ENCODE measurements at regions not wholly inside any gene's neighbourhood (a gene's known extent, or its start where the extent isn't known, plus 50 kb on each side); places are given as distances from the start of the nearest gene placed in this dataset.

DNA sequence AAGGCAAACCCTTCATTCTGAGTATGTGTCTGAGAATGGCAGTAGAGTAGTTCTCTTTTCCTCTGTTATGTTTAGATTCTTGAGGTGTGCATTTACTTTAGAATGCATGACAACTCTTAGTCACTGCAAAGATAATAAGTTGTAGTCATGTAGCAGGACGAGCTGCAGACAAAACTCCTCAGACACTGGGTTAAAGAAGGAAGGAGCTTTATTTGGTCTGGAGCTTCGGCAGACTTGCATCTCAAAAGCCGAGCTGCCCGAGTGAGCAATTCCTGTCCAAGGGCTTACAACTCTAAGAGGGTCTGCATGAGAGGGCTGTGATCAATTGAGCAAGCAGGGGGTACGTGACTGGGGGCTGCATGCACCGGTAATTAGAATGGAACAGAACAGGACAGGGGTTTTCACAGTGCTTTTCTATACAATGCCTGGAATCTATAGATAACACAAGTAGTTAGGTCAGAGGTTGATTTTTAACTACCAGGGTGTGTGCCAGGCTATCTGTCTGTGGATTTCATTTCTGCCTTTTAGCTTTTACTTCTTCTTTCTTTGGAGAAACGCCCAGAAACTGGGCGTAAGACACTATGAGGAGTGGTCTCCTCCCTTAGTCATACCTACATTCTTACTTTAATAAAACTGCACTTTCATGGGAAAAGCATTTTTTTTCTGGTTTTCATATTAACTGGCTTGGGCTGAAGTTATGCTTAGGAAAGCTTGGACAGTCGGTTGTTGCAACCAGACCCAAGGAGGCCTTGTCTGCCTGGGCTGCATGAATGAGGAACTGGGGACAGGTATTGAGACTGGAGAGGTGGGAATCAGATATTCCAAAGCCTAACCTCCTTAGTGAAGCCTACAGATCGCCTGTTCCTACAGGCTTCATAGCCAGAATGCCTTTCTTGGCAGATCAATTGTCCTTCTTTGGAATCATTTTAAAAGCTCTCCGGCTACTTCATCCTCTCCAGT, 115.1 kb downstream of the RHOU start:
- DNase-seq = no peak

DNA sequence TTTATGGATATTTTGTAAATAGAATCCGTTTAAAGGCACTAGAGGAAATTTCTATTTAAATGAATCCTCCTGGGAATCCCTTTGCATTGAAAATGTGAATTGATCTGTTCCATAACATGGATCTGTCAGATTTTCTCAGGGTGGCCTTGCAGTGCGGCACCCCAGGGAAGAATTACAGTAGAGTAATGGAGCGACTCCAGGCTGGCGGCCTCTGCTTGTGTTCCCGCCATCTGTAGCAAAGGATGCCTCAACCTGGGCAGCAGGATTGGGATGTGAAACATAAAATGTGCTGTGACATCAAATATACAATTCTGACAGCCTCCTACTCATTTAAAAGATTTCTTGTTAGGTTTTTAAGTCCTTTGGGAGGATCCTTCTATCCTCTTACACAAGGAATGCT, 115.9 kb downstream of the RHOU start:
- no peak for DNase-seq

DNA sequence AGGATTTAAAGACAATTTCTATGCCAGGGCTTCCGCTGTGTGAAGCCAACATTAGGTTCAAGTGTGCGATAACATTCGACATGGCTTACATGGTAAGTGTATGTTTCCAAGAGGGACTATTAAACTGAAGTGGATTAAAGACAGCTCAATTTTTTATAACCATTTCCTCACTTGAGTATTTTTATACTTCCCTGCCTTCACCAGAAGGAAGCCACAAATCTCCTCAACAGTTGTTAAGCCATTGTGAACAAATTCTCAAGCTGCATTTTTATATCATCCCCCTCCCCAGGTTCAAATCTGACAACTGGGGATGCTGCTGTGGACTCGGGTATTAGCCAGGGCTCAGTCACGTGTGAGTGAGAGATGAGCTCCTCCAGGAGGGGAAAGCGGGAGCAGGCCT, 116.3 kb downstream of the RHOU start:
- DNase-seq = no peak

DNA sequence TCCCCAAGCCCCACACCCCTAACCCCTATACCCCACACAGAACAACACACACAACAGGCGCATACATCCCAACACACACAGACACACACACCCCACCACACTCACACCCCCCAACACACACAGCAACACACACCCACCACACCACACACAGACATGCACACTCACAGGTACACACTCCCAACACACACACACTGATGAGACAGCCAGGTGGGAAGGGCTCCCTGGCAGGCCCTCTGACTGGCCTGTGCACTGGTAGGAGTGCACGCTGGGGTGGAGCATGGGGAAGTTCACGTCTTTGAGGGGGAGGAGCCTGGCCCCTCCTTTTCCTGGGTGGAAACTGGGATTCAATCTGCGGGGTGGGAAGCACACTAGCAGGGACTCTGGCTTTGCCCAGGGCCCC, 116.7 kb downstream of the RHOU start:
- no peak for DNase-seq

DNA sequence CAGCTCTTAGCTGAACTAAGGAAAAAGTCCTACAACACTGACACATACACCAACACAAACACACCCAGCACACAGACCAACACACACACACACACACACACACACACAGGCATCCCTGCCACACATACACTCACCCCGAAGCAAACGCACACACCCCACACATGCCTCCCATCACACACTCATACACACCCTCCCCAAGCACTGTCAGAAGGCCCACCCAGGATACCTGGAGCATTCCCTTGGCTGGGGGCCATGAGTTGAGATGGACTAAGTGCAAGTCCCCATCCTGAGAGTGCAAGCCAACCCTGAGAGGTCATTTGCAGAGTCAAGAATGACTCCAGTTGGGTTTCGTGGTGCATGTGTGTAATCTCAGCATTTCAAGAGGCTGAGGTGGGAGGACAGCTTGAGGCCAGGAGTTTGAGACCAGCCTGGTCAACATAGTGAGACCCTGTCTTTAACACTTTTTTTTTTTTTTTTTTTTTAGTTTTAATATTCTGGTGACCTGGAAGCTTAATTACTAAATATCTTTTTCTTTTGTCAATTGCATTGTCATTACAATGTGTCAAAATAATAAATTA, 117.3 kb downstream of the RHOU start:
- no peak for DNase-seq

DNA sequence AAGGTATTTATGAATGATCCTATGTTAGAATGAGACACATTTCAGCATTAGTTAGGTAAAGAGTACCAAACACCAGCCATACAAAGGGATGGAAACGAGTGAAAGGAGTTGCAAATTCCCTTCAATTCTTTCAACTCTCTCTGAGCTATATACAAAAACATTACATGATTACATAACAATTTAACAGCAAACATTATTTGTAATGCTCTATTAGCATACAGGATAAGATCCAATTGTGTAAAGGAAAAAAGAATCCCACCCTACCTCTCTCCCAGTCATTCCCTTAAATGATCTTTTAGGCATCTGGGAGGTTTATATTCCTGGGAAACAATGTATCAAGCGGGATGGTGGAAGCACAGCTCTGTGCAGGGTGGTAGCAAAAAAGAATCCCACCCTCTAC, 117.9 kb downstream of the RHOU start:
- no peak for DNase-seq

DNA sequence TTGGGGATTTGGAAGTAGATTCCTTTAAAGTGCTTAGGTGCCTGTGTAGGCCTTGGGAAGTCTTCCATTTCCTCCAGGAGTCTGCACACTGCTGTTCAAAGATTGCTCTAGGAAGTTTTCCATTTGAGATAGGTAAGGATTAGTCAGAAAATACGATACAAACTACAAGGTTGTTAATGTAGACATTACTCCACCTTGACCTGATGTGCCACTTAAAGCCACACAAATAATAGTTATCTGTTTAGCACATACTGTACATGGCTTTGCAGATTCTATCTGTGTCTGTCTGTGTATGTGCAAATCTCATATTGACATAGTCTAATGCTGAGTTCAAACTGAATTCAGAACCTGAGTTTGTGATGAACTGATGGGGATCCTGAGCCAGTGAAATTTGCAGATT, 118.4 kb downstream of the RHOU start:
- no peak for DNase-seq

DNA sequence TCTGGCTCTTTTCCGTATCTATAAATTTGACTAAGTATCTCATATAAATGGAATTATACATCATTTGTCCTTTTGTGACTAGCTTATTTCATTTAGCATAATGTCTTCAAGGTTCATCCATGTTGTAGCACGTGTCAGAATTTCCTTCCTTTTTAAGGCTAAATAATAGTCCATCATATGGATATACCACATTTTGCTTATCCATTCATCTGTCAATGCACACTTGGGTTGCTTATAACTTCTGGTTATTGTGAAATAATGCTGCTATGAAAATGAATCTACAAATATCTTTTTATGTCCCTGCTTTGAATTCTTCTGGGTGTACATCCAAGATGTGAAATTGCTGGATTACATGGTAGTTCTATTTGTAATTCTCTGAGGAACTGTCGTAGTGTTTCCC, 119.6 kb downstream of the RHOU start:
- no peak for DNase-seq

DNA sequence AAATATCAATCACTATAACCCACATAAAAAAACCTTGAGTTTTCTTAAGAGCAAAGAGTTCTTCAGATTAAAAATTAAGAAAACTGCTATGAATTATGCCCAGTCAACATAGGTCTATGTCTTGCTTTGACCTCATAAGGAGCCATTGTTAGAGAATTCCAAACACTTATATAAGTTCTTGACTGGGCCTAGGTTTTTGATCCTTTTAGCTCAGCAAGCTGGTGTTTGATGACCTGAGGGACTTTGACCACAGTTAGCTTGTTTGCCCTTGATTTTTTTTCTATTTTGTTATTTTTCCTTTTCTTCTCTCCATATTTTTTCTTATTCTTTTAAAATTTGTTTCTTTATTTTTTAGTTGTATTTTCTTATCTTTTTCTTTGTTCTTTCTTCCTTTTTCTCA, 122.3 kb downstream of the RHOU start:
- DNase-seq = no peak

DNA sequence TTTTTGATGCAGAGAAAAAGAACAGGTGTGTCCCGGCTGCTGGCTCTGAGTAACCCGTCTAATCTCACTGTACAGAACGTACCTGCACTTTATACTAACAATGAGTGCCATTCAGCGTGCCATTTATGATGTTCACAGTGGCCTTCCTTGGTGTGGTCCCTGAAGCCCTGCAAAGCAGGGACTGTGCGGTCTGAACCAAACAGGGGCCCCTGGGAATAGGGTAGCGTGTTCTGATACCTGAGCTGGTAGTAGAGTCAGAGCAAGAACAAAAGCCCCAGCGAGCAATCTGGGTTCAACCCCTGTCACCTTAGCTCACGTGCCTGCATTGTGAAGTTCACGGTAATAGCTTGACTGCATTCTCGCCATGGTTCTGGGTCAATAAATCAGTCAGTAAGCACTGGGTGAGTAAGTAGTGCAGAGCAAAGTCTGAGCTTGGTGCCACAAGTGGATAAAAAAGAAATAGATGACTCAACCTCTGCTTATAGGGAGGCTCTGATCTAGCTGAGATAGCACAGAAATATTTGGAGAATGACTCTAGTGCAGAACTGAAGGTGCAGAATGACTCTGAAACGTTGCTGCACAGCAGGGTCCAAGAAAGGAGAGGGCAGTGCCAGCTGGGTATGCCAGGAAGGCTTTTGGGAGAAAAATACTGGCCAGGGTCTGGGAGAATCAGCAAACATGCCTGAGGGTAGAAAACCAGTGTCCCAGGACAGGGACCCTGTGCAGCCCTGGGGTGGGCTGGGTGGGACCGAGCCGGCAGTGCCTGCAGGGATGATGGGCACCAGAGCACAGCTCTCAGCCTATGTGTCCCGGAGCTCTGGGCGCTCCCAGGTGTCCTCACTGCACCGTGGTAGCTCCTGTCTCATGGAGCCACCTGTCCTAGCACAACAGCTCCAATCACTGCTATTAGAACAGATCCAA, 125.9 kb downstream of the RHOU start:
- DNase-seq = no peak

DNA sequence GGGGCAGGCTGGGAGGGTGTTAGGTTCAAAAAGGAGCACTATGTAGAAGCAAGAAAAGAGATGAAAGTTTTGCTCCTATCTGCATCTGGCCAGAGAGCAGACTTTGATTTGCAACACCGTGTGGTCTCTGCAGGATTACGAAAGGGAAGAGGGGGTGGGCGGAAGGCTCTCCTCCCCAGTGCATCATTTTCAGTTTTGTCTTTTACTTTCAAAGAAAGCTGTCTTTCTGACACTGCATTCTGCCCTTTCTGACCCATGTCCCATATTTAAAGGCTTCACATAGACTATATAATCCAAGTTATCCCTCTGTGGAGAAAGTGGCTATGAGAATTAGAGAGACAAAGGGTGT, 126.5 kb downstream of the RHOU start:
- no peak for DNase-seq

DNA sequence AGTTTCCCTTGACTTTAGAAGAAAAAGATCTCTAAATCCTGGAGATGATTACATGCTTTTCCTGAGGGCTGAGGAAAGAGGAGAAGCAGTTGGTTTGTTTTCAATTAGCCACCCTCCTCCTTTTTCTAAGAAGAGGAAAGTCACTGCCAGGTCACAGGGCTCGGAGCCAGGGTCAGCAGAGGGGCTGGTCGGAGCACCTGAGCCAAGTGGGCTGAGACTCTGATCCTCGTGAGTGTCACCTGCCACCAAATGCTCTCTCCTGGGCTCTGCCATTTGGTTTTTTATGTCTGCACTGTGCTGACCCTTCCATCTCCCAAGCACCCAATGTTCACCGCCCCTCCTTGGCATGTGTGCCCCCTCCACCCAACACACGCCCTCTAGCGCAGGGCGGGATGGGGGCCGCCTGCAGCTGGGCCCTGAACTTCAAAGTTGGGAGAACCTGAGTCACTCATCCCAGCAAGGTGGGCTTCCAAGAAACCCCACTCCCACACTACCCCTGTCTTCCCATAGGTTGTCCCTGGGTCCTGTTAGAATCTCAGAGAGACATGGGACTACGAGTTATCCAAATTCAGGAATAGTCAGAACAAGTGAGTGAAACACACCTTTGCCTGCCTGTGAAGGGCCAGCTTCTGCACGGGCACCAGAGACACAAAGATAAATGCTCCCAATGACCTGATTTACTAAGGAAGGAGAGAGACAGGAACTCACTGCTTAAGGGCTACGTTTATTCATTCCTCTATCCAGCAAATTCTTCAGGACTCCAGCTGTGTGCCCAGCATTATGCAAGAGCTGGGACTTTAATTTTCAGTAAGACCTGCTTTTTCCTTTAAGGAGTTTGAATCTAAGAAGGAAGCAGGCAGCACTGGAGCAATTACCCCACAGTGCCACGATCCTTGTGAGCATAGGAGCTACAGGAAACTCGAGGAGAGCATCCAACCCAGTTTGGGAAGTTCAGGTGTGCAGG, 127.5 kb downstream of the RHOU start:
- DNase-seq = no peak

DNA sequence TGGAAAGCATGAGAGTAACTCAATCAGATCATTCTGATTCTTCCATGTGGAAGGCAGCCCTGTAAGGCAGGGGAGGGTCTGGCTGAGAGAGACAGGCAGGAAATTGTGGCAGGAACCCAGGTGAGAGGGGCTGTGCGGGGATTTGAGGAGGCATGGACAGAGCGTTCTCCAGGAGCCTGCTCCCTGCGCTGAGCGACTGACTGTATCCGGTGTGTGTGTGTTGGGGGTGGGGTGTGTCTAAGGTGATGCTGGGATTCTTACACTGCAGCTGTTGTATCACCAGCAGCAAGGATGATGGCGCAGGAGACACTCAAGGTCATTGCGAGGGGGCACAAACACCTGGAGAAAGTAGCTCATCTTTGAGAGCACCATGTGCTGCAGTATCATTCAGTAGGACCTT, 128.5 kb downstream of the RHOU start:
- DNase-seq = no peak

DNA sequence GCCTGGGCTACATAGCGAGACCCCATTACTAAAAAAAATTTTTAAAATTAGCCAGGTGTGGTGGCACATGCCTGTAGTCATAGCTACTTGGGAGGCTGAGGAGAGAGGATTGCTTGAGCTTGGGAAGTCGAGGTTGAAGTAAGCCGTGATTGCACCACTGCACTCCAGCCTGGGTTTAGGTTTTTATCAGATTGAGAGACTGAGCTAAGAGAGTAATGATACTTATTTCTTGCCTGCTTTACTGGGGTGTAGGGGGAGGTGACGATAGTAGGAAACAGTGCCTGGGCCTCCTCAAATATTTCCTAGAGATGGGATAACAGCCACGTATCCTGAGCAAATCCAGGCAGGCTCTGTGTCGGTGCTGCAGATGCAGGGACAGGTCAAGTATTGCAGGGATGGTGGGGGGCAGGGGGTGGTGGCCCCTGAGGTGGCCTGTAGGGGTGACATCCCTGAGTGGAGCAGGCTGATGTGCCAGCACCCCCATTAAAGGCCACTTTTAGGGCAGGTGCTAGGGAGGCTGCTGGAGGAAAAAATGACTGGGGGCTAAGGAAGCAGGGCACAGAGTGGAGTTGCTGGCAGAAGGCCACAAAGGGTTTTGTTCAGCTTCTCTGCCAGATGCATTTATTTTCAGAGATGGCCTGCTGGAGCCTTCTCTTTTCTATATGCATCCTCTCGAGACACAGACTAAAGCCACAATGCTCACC, 130.5 kb downstream of the RHOU start:
- DNase-seq = peak; percentile 23

DNA sequence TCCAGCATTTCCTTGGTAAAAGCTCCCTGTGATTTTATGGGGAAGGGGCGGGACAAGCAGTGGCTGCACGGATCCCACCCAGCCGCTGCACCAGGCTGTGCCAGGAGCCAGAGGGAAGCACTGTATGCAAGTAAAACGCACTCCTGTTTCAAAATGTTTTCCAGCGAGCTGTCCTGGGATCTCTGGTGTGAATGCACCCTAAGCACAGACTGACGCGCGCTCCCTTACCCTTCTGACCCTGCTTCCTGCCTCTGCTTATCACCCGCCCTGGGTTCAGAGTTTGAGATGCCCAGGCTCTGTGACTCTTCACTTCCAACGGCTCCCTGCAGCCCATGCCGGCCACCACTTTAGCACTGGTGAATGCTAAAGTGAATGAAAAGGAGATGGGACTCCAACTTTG, 131.2 kb downstream of the RHOU start:
- DNase-seq = no peak

DNA sequence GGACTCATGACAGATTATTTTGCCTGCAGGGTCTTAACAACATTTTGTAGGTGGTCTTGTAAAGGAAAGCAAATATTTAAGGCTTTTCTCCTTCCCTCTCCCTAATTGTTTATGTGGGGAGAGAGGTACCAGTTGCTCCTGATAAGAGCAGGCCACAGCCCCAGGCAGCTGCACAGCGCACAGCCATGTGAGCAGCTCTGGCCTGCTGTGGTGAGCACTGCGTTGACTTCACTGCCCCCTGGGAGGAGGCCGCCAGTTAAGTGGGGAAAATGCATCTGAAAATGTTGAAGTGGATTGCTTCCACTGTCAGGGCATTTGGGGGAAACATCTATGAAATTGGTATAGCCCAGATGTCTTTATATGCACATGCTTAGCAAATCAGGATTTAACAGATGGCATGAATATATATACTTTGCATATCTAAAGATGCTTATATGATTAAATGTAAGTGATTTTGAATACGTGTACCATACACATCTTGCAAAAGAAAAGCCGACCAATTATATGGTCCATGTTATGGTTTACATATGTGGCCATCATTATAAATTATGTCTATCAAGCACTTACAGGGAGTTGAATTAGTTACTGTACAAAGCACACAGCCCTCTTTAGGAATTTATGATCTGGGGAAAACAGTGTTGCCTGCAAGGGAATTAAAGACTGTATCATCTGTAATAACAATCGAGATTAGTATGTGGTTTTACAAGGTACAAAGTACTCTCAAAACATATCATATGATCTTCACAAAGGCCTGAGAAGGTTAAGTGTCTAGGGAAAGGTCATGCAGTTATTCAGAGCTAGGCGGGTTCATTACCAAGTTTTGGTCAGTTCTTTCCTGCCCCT, 132.1 kb downstream of the RHOU start:
- DNase-seq = peak; percentile 48

DNA sequence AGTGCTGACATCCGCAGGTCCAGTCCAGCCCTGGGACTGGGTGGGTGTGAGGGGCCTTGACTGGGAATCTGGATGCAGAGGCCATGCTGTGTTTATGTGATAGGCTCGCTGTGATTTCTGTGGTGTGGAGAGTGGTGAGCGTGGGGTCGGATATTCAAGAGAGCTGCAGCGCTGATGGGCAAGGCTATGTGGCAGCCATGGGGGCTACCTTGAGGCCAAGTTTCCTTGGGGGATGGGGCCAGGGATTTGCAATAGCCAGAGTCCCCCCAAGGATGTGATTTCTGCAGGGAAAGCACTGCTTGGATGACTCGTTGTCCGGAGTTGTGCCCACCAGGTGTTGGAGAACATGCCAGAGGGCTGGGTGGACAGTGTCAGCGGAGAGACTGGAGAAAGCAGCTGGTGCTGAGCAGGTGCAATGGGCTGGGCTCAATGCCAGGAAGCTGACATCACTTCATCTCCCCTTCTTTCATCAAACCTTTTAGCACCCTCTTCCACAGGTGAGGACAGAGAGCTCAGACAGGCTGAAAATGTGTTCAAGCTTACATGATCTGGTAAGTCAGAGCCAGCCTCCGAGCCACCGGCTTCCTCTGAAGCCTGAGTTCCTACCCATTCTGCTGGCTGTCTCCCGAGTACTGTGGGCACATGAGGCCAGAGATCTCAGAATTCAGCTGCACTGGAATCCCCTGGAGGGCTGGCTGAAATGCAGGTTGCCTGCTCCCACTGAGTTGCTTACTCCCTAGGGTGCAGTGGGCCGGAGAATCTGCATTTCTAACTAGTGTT, 132.9 kb downstream of the RHOU start:
- DNase-seq = peak; percentile 93

DNA sequence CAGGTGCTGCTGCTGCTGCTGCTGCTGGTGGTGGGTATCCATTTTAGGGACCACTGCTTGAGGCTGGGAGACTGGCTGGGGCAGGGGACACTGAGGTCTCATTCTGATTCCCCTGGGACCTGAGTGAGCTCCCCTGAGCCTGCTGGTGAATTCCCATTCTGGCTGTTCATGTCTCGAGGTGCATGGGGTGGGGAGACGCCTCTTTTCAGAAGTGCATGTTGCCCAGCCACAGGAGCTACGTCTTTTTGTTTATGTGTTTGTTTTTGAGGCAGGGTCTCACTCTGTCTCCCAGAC, 133.4 kb downstream of the RHOU start:
- DNase-seq = peak; percentile 28

DNA sequence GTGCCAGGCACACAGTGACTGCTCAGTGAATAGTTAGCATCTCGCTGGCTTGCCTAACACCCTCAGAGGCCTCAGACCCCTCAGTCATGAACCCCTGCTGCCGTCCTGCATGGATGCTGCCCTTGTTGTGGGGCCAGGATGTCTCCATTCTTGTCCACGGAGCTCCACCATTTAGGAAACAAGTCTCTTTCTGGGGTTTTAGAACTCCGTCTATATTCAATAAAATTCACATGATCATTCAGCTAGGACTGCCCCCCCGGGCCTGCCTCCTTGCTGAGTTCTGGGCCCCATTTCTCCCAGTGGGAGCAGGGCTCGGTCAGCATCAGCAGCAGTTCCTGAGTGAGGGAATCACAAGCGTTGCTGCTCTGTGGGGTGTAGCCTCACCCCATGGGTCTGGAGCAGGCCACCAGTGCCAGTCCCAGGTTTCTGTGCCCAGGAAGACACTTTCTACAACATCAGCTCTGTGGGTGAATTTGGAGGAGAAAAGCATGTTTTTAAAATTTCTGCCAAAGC, 134.1 kb downstream of the RHOU start:
- DNase-seq = no peak
